CD4-positive, alpha-beta T cell treated with Interleukin-1 beta for 1 hour (primary cell): ENCODE measurements at regions not wholly inside any gene's neighbourhood (a gene's known extent, or its start where the extent isn't known, plus 50 kb on each side); places are given as distances from the start of the nearest gene placed in this dataset.
"Not testable (repeated sequence)": the region's sequence is repeated elsewhere in the genome, so short reads cannot be mapped to it uniquely, and the experiment has no call there.

Experiments used
- DNase-seq, 2 donors: peaks; one replicate each; pipeline ENCODE4 v3.0.0-alpha.2; 2020 to 2022

DNA sequence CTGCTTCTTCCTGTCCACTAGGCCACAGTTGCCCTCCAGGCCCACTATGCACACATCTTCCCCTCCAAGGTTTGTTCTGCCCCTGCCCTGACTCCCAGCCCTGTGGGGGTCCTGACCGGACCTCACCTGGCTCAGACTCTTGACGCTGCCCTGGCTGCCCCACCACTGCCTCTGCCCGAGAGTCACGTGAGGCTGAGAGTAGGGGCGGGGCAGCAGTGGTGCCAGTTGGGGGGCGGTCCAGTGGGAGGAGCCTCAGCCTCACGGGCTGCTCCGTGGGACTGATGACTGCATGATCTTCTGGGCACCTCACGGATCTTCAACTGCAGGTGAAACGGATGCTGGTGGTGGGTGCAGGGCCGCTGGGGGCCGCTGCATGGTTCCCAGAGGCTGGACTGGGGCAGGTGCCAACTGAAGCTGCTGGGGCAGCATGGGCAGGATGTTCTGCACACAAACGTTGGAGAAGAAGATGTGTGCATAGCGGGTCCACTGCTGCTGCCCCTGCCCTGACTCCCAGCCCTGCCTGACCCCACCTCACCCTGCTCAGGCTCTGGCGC lies 77.6 kb downstream of the HHIPL2 start:
- DNase-seq: not testable (repeated sequence)

DNA sequence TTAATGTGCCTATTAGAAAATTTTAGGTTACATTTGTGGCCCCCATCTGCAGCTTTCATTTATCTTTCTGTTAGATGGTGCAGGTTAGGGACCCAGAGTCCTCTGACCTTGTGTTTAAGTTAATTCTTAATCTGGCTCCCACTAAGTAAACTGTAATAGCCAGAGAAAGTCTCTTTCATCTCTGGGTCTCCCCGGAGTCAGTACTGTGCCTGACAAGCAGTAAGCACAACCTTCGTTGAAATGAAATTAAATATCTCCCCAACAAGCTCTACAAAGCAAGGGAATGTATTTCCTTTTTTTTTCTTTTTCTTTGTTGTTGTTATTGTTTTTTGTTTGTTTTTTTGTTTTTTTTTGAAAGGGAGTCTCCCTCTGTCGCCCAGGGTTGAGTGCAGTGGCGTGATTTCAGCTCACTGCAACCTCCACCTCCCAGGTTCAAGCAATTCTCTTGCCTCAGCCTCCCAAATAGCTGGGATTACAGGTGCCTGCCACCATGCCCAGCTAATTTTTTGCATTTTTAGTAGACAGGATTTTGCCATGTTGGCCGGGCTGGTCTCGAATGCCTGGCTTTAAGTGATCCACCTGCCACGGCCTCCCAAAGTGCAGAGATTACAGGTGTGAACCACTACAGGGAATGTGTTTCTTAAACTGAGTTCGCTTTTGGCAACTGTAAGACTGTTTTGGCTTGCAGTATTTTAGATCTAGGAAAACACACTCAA lies 81.6 kb downstream of the HHIPL2 start:
- no peak for DNase-seq

DNA sequence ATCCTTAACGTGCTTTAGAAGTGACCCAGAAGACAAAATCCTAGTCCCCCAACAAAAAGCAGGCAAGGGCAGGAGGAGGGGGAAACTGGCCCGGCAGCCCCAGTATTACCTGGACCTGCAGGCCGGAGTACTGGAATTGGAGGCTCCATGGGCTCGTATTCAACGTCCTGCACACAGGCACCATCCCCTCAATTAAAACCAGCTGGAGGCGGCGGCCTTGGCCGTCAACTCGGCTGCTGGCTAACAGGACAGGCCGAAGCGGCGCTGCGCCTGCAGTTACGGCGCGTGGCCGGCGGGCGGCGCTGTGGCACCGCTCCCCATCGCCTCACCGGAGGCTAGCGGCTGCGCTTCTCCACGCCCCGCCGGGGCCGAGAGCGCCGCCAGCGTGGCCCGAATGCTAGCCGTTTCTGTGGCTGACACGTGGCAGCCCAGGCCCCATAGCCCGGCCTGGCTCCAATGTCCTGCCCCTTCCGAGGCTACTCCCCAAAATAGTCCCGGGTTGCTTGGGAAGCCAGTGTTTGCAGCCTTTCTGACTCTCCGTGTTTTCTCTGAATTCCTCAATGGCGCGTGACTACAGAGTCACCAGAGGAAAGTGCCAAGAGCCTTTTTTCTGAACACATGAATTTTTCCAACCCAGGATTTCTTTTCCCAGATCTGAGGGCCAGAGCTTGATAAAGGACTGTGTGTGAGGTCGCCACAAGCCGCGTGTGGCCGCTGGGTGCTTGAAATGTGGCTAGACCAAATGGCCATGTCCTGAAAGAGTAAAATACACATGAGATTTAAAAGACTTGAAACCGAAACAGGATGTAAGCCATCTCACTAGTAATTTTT lies 82.5 kb downstream of the HHIPL2 start:
- DNase-seq: peak; percentile 85

DNA sequence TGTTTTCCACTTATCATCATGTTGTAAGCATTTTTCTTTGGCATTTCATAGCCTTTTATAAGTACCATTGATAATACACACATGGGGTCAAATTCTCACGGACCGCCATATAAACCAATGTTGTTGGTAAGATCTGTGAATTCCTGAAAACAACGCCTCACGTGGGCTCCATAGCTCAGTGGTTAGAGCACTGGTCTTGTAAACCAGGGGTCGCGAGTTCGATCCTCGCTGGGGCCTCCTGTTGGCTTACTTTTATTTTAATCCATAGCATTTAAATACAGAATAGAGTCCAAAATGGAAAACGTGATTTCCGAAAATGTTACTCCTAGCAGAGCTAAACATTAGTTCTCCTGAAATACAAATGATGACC lies 83.1 kb downstream of the HHIPL2 start:
- DNase-seq: peak; percentile 75 to 79

DNA sequence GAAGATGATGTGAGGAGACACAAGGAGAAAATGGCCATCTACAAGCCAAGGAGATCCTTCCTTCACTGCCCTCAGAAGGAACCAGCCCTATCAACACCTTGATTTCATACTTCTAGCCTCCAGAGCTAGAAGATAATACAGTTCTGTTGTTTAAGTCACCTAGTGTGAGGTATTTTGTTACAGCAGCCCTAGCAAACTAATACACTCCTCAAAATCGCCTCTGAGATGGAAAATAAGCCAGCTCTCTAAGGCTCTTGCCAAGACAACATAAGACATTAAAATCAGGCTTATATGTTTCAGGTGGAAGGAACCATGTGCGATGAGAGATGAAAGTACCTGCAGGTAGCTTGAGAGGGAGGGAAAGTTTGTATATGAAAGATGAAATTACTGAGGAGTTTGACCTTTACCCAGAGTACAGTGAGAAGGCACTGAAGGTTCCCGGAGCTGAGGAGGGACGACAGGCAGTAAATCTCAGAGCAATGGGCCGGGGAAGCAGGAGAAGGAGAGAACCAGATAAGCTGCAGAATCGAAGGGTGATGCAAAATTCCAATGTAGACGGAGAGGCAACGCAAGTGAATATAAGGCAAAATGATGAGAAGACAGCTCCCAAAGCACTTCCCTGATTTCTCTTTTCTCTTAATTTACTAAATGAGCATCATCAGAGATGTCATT lies 84.7 kb downstream of the HHIPL2 start:
- no peak for DNase-seq

DNA sequence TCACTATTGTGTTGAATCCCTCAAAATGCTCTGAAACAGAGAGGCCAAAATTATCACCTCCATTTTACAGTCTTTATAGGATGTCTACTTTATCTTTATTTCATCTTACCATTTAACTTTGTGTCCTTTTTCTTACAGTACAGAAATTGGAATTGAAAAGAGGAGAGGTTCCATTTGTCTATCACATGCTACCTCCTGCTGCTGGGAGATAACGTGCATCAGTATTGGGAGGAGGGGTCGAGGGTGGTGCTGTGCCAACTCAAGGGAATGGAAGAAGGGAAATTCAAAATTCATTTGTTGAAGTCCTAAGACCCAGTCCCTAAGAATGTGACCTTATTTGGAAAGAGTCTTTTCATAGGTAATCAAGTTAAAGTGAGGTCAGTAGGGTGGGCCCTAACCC lies 85.3 kb downstream of the HHIPL2 start:
- DNase-seq: no peak

DNA sequence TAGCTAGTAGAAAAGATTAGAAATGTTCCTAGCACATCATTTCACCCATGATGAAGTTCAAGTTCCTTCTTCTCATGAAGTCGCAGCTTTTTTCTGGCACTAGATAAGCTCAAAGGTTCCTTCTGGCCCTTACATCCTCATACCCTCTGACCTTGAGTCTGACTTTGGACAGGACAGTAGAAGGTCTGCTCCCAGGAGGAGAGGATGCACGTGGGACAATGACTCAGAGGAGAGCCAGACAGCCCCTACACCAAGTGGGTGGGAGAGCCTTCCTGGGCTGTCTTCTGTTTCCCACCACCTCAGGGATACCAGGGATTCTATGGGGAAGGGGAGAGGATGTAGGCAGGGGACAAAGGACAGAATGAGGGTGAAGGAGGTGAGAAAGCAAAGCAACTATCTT lies 86.0 kb downstream of the HHIPL2 start:
- DNase-seq: no peak

DNA sequence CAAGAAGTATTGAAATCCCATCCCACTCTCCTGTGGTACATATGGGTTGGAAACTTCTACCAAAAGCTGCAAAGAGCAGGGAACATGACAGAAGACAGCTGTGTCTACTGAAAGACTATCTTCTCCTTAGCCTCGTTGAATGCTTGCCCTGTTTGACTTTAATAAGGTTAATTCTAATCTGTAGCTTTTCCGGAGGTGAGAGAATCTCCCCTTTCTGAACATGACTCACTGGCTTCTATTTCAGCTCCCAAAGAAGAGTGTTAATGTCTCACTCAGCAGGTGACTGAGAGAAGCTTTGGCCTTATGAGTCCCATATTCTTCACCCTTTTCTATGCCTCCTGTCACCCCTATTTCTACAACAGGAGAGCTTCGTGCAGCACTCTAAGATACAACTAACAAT lies 88.3 kb downstream of the HHIPL2 start:
- DNase-seq: no peak

DNA sequence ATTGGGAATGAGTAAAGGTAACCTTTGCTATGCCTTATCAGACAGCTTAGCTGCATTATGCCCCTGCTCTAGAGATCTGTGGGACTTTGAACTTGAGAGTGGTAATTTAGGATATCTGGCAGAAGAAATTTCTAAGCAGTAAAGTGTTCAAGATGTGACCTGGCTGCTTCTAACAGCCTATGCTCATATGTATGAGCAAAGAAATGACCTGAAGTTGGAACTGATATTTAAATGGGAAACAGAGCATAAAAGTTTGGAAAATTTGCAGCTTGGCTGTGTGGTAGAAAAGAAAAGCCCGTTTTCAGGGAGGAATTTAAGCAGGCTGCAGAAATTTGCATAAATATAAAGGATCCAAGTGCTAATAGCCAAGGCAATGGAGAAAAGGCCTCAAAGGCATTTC lies 90.4 kb downstream of the HHIPL2 start:
- no peak for DNase-seq

DNA sequence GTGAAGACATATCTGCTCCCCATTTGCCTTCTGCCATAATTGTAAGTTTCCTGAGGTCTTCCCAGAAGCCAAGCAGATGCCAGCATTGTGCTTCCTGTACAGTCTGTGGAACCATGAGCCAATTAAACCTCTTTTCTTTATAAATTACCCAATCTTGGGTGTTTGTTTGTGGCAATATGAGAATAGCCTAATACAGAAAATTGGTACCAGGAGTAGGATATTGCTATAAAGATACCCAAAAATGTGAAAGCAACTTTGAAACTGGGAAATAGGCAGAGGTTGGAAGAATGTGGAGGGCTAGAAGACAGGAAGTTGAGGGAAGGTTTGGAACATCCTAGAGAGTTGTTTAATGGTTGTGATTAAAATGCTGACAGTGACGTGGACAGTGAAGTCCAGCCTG lies 90.8 kb downstream of the HHIPL2 start:
- DNase-seq: no peak

DNA sequence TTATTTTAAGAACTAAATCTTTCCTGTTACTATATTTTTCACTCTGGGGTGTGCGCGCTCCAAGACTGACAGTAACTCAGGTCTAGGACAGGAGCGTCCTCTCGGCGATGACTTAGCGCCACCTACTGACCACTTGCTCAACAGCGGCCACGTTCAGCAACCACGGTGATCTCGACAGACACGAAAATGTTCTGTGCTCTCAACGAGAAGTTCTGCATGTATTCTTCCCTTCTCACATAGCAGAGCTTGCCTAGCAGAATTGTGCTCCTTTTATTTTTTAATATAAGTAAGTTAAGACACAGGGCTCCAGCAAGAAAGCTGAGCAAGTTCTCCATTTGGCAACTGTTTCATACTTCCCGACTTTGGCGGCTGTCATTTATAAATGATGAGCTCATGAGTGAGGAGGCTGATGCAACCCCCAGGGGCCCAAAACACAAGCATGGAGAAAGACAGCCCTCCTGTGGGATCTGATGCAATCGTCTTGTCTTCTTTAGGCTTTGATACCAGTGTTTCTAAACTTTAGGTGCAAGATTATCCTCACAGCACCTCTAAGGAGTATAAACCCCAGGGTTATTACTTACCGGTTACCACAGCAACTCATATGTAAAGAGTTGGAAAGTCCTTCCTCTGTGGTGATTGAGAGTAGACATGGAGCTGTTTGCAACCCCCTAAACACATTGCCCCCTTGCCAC lies 92.6 kb downstream of the HHIPL2 start:
- peak; percentile 77 to 82 for DNase-seq

DNA sequence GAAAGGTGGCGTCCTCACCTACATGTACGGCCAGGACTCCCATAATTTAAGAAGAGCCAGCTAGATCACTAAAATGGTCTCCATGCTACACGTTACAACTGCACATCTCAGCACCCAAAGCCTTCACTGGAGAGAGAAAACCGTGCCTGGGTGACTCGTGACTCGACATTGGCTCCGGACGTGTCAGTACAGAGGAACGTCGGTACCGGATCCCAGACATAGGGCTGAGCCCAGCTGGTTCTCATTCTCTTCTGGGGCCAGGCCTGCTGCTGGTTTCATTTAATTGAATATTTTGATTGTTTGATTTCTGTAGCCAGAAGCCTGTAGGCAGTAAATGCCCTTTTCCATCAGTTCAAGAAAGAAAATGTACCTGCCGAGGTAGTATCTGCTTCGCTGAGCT lies 93.1 kb downstream of the HHIPL2 start:
- peak in 1 of 2 donors; percentile 4 for DNase-seq

DNA sequence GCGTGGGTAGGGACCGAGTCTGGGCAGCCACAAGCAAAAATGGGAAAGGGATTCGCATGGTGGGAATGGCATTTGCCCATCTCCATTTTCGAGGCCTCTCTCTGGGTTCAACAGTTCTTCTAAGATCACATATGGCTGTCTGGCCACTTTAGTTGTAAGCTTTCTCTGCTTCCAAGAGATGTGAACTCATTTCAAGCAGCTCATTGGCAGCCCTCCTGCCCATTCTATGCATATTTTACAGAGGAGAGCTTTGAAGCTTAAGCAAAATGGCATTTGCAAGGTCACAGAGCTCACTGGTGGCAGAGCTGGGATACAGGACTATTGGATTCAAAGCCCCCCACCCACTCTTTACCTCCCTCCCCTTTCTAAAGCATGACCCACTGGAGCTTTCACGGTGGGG lies 93.7 kb downstream of the HHIPL2 start:
- DNase-seq: no peak

DNA sequence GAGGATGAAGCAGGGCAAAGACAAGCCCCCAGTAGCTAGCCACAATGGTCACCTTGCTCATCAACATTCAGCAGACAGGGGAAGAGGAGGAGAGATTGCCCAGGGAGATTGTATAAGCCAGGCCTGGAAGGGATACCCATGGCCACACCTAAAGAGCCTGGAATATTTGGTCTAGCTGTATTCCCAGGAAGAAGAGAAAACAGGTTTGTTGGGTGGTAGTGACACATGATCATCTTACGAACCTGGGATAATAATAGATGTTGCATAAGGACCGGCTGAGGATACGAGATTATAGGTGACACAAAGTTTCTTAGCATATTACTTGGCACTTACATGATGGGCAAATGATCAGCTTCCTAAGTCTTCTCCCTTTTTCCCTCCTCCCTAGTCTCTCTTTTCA lies 95.9 kb downstream of the HHIPL2 start:
- no peak for DNase-seq

DNA sequence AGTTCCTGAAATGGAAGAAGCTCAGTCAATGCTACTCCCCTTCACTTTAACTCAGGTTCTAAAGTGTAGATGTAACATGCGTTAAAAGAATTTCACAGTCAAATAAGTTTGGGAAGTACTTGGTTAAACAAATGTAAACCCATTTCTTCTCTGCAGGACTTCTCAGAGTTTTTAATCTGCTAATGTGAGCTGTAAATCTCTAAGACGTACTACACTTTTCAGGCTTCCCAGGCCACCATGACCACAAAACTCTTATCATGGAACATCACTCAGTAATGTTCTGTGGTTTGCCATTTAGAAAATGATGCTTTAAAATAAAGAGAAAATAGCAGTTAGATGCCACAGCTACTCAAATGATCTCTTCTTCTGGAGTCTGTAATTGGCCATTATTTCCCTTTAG lies 104.3 kb downstream of the HHIPL2 start:
- DNase-seq: no peak

DNA sequence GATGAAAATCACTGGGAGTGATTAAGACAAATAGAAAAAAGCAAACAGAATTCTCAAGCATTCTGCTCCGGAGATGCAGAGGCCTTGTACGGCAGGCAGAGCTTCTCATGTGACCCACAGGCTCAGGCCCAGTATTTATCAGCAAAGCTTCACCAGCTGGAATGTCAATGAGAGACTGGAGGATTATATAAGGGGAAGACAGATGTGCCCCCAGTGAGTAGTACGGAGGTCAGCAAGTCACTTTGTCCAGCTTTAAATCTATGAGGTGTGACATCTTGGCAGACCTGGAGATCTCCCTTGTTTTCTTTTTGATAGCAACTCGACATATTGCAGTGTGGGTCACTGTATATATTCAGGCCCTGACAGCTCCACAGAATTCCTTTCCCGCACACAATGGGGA lies 106.8 kb downstream of the HHIPL2 start:
- DNase-seq: no peak

DNA sequence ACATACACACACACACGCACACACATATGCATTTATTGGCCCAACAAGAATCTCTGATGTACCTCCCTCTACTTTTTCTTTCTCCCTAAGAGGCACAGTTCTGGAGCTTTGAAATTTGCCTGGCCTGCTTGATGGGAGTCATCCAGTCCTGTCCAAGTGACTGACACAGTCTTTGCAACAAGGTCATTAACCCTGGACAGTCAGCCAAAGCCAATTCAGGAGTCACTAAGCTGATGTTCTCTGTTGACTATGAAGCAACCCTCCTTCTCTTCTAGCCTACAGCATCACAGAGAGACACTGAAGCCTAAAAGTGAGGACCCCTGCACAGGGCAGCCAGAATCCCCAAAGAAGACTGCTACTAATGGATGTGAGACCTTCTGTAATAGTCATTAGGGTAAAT lies 123.1 kb downstream of the HHIPL2 start:
- no peak for DNase-seq

DNA sequence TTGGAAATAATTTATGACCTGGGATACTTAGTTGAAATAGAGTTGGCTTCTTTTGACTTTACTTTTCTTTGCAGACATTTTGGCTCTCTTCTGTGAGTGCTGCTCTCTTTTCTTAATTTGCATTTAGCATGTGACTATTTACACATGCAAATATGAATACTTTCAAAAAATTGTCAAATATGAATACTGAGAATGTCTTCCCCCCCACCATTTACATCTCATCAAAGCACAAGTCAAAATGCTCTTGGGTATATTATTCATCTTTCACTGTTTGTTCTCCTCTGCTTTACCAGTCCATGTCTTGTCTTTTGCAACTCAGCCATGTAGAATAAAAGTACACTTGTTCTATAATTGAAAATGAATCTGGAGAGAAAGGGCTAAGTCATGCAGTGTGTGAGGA lies 126.5 kb downstream of the HHIPL2 start:
- no peak for DNase-seq

DNA sequence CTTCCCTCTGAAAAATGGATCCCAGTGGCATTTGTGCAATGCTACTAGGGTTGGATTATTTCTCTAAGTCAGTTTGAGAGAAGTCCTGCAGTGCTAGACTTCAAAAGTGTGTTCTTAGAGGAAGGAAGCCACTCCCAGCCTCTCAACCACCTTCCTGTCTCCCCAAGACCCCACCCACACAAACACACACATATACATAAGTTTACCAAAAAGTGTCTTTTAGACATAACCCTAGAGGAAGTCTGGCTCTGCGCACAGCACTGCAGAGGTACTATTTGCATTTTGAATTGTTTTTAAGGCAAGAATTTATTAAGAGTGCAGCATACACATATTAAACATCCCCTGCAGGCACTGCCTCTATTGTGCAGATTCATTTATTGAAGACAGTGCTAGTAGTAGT lies 127.3 kb downstream of the HHIPL2 start:
- peak; percentile 33 to 52 for DNase-seq

DNA sequence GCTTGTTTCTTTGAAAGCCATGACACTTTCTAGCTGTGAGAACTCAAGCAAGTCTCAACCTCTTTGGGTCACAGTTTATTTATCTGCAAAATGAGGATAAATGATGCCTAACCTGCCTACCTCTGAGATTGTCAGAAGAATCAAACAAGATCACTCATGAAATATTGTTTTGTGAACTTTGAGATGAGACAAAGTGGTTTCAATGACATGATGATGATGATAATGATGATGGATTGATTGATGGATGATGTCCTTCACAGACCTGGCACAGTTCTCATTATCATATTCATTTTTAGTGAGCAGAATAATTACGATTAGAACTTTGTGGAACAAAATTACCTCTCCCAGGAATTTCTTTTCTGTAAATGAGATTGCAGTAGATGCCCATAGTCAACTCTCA lies 129.2 kb downstream of the HHIPL2 start:
- no peak for DNase-seq

DNA sequence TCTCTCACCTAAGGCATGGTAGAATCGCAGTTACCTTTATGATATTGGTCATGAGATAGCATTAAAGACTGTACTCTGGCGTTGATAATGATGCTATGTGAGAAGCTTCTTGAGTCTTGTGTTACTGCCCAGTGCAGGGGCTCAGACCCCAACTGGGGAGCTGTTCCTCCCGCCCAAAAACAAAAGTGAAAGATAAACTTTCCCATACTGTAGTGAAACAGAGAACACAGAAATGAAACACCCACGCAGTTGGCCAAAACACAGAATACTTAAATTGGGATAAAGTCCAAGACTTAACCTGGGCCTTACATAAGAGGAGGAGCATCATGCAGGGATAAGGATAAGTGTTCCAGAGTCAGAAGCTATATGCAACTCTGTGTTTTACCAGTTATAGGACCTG lies 130.6 kb downstream of the HHIPL2 start:
- DNase-seq: no peak

DNA sequence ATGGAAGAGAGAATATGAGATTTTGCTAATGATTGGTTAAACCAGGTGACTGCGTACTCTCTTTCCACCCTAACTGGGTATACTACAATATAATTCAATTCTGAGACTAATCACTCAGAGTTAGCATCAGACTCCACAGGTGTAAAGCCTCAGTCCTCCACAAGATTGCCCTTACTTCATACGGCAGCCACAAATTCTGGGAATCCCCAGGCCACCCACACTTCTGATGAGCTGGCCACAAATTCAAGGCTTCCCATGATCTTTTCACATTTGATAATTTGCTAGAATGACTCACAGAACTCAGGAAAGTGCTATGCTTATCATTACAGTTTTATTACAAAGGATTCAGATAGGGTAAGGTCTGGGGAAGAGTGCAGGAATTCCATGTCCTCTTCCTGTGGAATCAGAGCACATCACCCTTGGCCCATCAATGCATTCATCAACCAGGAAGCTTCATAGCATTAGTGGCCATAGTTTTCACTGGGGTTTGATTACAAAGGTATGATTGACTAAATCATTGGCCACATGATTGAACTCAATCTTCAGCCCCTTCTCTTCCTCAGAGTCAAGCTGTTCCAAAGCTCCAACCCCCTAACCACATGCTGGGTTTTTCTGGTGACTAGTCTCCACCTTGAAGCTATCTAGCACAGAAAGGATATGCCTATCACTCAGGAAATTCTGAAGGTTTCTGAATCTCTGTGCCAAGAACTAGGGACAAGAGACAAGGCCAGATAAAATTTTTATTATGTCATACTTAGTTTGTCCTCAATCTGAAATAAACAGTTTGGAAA lies 131.7 kb downstream of the HHIPL2 start:
- no peak for DNase-seq
